HepG2 (cell line): ENCODE measurements at regions not wholly inside any gene's neighbourhood (a gene's known extent, or its start where the extent isn't known, plus 50 kb on each side); places are given as distances from the start of the nearest gene placed in this dataset.

Experiments used
- MIER2 ChIP-seq: IDR thresholded peaks from 2 replicates; pipeline ENCODE4 v1.6.1; 2016; ENCODE audit warnings: missing biosample characterization, missing genetic modification reagents
- MZF1 ChIP-seq: sonication (generic); formaldehyde crosslinking; IDR thresholded peaks from 2 replicates; pipeline ENCODE4 v1.8.1; 2023; ENCODE audit warnings: mild to moderate bottlenecking, missing genetic modification reagents, borderline replicate concordance
- NR2C2 ChIP-seq: sonication (generic); formaldehyde crosslinking; IDR thresholded peaks from 2 replicates; pipeline ENCODE4 v1.4.0; 2020; ENCODE audit warnings: missing genetic modification reagents, mild to moderate bottlenecking, moderate library complexity, borderline replicate concordance
- ONECUT2 ChIP-seq: sonication (generic); formaldehyde crosslinking; IDR thresholded peaks from 2 replicates; pipeline ENCODE4 v1.4.0; 2020; ENCODE audit warnings: missing genetic modification reagents
- TBX3 ChIP-seq: fragments of 450-650 bp; IDR thresholded peaks from 2 replicates; pipeline ENCODE4 v1.6.1; 2017; ENCODE audit warnings: antibody characterized with exemption, mild to moderate bottlenecking, inconsistent platforms, borderline replicate concordance
- TCF7 ChIP-seq: sonication (generic); IDR thresholded peaks from 2 replicates; pipeline ENCODE4 v1.6.1; 2016; ENCODE audit warnings: antibody characterized with exemption, low read depth
- ZNF121 ChIP-seq: sonication (generic); formaldehyde crosslinking; IDR thresholded peaks from 2 replicates; pipeline ENCODE4 v1.5.0; 2020; ENCODE audit warnings: mild to moderate bottlenecking, missing genetic modification reagents
- ZNF354B ChIP-seq: sonication (generic); formaldehyde crosslinking; IDR thresholded peaks from 2 replicates; pipeline ENCODE4 v1.8.0; 2022; ENCODE audit warnings: mild to moderate bottlenecking, missing genetic modification reagents
- ZNF570 ChIP-seq: sonication (generic); formaldehyde crosslinking; IDR thresholded peaks from 2 replicates; pipeline ENCODE4 v1.4.0; 2020; ENCODE audit warnings: mild to moderate bottlenecking, missing genetic modification reagents, borderline replicate concordance
- ZNF746 ChIP-seq: sonication (generic); formaldehyde crosslinking; IDR thresholded peaks from 2 replicates; pipeline ENCODE4 v1.8.0; 2022; ENCODE audit warnings: mild to moderate bottlenecking, missing genetic modification reagents
- ZNF883 ChIP-seq: sonication (generic); formaldehyde crosslinking; IDR thresholded peaks from 2 replicates; pipeline ENCODE4 v1.5.1; 2020; ENCODE audit warnings: mild to moderate bottlenecking, missing genetic modification reagents; ENCODE audit errors: not compliant biosample characterization
- ZSCAN31 ChIP-seq: sonication (generic); formaldehyde crosslinking; IDR thresholded peaks from 2 replicates; pipeline ENCODE4 v1.5.0; 2020; ENCODE audit warnings: low read depth, mild to moderate bottlenecking, missing genetic modification reagents
- TF ChIP-seq, protein P1 (sequence below): sonication (generic); formaldehyde crosslinking; IDR thresholded peaks from 2 replicates; pipeline ENCODE4 v1.8.0; 2022; ENCODE audit warnings: mild to moderate bottlenecking, missing genetic modification reagents, borderline replicate concordance
- TF ChIP-seq, protein P2 (sequence below): sonication (generic); formaldehyde crosslinking; IDR thresholded peaks from 2 replicates; pipeline ENCODE4 v1.5.1; 2020; ENCODE audit warnings: missing genetic modification reagents, mild to moderate bottlenecking, borderline replicate concordance
- TF ChIP-seq, protein P3 (sequence below): IDR thresholded peaks from 2 replicates; pipeline ENCODE4 v1.6.1; 2012; ENCODE audit warnings: inconsistent platforms
- TF ChIP-seq, protein P4 (sequence below): sonication (generic); formaldehyde crosslinking; IDR thresholded peaks from 2 replicates; pipeline ENCODE4 v1.5.0; 2020; ENCODE audit warnings: missing genetic modification reagents
- TF ChIP-seq, protein P5 (sequence below): sonication (generic); formaldehyde crosslinking; IDR thresholded peaks from 2 replicates; pipeline ENCODE4 v1.5.0; 2020; ENCODE audit warnings: missing genetic modification reagents, mild to moderate bottlenecking, borderline replicate concordance
- TF ChIP-seq, protein P6 (sequence below), 2 experiments: sonication (generic) in 1 of 2; formaldehyde crosslinking in 1 of 2; IDR thresholded peaks; 2 replicates each; pipeline versions ENCODE4 v1.6.1 to v1.9.0; 2014 to 2022; ENCODE audit warnings: antibody characterized with exemption in 1 of 2, borderline replicate concordance in 1 of 2, inconsistent platforms in 1 of 2, low read depth in 1 of 2, missing genetic modification reagents in 1 of 2

DNA sequence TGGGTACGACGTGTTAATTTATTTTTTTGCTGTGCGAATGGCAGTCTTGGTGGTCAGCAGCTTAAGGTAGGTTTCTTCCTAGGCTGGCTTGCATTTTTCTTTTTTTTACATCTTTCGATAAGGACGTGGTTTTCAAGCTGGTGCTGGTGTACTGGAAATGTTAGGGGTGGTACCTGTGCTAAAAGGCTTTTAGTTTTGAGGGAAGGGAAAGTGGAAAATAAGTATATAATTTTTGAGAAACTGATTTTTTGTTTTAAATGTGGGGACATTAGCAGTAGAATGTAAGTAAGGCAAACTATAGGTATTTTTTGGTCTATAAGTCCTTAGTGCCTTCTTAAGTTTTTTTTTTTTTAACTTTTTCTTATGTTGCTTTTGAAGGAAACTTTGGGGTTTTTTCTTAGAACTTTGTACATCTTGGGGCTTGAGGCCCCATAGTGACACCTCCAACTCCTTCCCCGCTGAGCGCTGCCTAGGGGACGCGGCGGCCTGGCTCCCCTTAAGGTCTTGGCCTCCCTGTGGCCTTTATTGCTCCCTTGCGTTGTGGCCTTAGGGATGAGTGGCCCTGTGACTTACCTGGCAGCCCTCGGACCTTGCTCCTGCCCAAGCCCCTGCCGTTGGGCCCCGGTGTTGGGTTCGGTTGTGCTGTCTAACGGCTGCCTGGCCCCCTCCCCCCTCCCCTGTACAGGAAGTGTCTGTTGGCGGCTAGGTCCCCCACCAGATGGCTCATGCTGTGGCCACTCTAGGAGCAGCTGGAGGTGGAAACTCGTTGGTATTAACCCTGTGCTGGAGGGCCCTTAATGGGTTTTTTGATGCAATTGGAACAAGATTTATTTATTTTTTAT lies 88.0 kb upstream of the RPRML start (continued):
- TF ChIP-seq, protein P1, sequence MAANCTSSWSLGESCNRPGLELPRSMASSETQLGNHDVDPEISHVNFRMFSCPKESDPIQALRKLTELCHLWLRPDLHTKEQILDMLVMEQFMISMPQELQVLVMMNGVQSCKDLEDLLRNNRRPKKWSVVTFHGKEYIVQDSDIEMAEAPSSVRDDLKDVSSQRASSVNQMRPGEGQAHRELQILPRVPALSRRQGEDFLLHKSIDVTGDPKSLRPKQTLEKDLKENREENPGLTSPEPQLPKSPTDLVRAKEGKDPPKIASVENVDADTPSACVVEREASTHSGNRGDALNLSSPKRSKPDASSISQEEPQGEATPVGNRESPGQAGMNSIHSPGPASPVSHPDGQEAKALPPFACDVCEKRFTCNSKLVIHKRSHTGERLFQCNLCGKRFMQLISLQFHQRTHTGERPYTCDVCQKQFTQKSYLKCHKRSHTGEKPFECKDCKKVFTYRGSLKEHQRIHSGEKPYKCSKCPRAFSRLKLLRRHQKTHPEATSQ (CRISPR knock-in tag) = peak; percentile 96
- TF ChIP-seq TBX3 (peak; percentile 78), NR2C2 (peak; percentile 81), ZSCAN31 (CRISPR knock-in tag) (no peak), ZNF570 (CRISPR knock-in tag) (peak; percentile 77; the same call in 1 of the 2 replicates), TCF7 (no peak), ZNF883 (peak; percentile 91), ZNF354B (peak; percentile 49; the same call in 1 of the 2 replicates), MIER2 (peak; percentile 75; the same call in 1 of the 2 replicates), ZNF746 (peak; percentile 67; the same call in 1 of the 2 replicates), ONECUT2 (CRISPR knock-in tag) (peak; percentile 15; the same call in 1 of the 2 replicates), ZNF121 (CRISPR knock-in tag) (peak; percentile 76; the same call in 1 of the 2 replicates), MZF1 (peak; percentile 87; the same call in 1 of the 2 replicates)
- TF ChIP-seq, protein P2, sequence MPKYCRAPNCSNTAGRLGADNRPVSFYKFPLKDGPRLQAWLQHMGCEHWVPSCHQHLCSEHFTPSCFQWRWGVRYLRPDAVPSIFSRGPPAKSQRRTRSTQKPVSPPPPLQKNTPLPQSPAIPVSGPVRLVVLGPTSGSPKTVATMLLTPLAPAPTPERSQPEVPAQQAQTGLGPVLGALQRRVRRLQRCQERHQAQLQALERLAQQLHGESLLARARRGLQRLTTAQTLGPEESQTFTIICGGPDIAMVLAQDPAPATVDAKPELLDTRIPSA (CRISPR knock-in tag) = peak; percentile 62; the same call in 1 of the 2 replicates
- TF ChIP-seq, protein P3, sequence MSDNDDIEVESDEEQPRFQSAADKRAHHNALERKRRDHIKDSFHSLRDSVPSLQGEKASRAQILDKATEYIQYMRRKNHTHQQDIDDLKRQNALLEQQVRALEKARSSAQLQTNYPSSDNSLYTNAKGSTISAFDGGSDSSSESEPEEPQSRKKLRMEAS = peak; percentile 93
- TF ChIP-seq, protein P4, sequence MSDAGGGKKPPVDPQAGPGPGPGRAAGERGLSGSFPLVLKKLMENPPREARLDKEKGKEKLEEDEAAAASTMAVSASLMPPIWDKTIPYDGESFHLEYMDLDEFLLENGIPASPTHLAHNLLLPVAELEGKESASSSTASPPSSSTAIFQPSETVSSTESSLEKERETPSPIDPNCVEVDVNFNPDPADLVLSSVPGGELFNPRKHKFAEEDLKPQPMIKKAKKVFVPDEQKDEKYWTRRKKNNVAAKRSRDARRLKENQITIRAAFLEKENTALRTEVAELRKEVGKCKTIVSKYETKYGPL (CRISPR knock-in tag) = no peak
- TF ChIP-seq, protein P5, sequence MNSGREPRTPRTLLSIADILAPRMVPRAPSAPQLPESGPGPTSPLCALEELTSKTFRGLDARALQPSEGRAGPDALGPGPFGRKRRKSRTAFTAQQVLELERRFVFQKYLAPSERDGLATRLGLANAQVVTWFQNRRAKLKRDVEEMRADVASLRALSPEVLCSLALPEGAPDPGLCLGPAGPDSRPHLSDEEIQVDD (CRISPR knock-in tag) = no peak
- TF ChIP-seq, protein P6, sequence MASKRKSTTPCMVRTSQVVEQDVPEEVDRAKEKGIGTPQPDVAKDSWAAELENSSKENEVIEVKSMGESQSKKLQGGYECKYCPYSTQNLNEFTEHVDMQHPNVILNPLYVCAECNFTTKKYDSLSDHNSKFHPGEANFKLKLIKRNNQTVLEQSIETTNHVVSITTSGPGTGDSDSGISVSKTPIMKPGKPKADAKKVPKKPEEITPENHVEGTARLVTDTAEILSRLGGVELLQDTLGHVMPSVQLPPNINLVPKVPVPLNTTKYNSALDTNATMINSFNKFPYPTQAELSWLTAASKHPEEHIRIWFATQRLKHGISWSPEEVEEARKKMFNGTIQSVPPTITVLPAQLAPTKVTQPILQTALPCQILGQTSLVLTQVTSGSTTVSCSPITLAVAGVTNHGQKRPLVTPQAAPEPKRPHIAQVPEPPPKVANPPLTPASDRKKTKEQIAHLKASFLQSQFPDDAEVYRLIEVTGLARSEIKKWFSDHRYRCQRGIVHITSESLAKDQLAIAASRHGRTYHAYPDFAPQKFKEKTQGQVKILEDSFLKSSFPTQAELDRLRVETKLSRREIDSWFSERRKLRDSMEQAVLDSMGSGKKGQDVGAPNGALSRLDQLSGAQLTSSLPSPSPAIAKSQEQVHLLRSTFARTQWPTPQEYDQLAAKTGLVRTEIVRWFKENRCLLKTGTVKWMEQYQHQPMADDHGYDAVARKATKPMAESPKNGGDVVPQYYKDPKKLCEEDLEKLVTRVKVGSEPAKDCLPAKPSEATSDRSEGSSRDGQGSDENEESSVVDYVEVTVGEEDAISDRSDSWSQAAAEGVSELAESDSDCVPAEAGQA (IDR thresholded peaks at IDR 0.05; ENCODE audit: low read depth) = peak; percentile 83
- TF ChIP-seq, protein P6 (CRISPR knock-in tag; IDR thresholded peaks at IDR 0.05; ENCODE audit: borderline replicate concordance) = no peak; the same call in 1 of the 2 replicates
